ENCODE measurements at regions not wholly inside any gene's neighbourhood (a gene's known extent, or its start where the extent isn't known, plus 50 kb on each side); places are given as distances from the start of the nearest gene placed in this dataset.

GRCh38 chr14:38505973-38506249 is 250.0 kb upstream of the CLEC14A start:
- no peak for DNase-seq (ENCODE audit: low read depth)

GRCh38 chr14:38505221-38505972 is 249.5 kb upstream of the CLEC14A start:
- DNase-seq (ENCODE audit: low read depth), result no peak

- DNase-seq (ENCODE audit: low read depth), result no peak
Observed at GRCh38 chr14:38504175-38504574, 248.3 kb upstream of the CLEC14A start.

GRCh38 chr14:38502239-38502638 is 246.3 kb upstream of the CLEC14A start:
- no peak for DNase-seq (ENCODE audit: low read depth)

GRCh38 chr14:38500125-38500524 is 244.2 kb upstream of the CLEC14A start:
- no peak for DNase-seq (ENCODE audit: low read depth)

GRCh38 chr14:38496092-38496491 is 240.2 kb upstream of the CLEC14A start:
- no peak for DNase-seq (ENCODE audit: low read depth)

- no peak for DNase-seq (ENCODE audit: low read depth)
Observed at GRCh38 chr14:38490273-38490672, 234.4 kb upstream of the CLEC14A start.

GRCh38 chr14:38485026-38485425 is 229.1 kb upstream of the CLEC14A start:
- DNase-seq (ENCODE audit: low read depth), result no peak

- DNase-seq (ENCODE audit: low read depth), result no peak
Observed at GRCh38 chr14:38481952-38482678, 226.2 kb upstream of the CLEC14A start.

GRCh38 chr14:38469156-38469555 is 213.3 kb upstream of the CLEC14A start:
- DNase-seq (ENCODE audit: low read depth), result peak; percentile 5

- no peak for DNase-seq (ENCODE audit: low read depth)
Observed at GRCh38 chr14:38442208-38442607, 186.3 kb upstream of the CLEC14A start.

GRCh38 chr14:38432186-38432585 is 176.3 kb upstream of the CLEC14A start:
- DNase-seq (ENCODE audit: low read depth), result no peak

GRCh38 chr14:38431156-38431555 is 175.3 kb upstream of the CLEC14A start:
- DNase-seq (ENCODE audit: low read depth), result no peak

GRCh38 chr14:38430522-38430921 is 174.6 kb upstream of the CLEC14A start:
- no peak for DNase-seq (ENCODE audit: low read depth)

GRCh38 chr14:38425324-38425976 is 169.6 kb upstream of the CLEC14A start:
- no peak for DNase-seq (ENCODE audit: low read depth)

- no peak for DNase-seq (ENCODE audit: low read depth)
Observed at GRCh38 chr14:38420048-38420447, 164.2 kb upstream of the CLEC14A start.

GRCh38 chr14:38419579-38419978 is 163.7 kb upstream of the CLEC14A start:
- DNase-seq (ENCODE audit: low read depth), result no peak

GRCh38 chr14:38412654-38413053 is 156.8 kb upstream of the CLEC14A start:
- DNase-seq (ENCODE audit: low read depth), result no peak

- no peak for DNase-seq (ENCODE audit: low read depth)
Observed at GRCh38 chr14:38410442-38410841, 154.5 kb upstream of the CLEC14A start.

- no peak for DNase-seq (ENCODE audit: low read depth)
Observed at GRCh38 chr14:38409071-38409705, 153.3 kb upstream of the CLEC14A start.

- no peak for DNase-seq (ENCODE audit: low read depth)
Observed at GRCh38 chr14:38405851-38406635, 150.2 kb upstream of the CLEC14A start.

GRCh38 chr14:38404616-38405015 is 148.7 kb upstream of the CLEC14A start:
- no peak for DNase-seq (ENCODE audit: low read depth)
